IMR-90 (cell line): ENCODE measurements at regions not wholly inside any gene's neighbourhood (a gene's known extent, or its start where the extent isn't known, plus 50 kb on each side); places are given as distances from the start of the nearest gene placed in this dataset.

Source experiments
- CHD1 ChIP-seq: IDR thresholded peaks from 2 replicates; pipeline ENCODE4 v1.6.1; 2012; ENCODE audit warnings: low read depth, low read length, improper control_type of control experiment
- FOS ChIP-seq: fragments of 150-350 bp; IDR thresholded peaks from 2 replicates; pipeline ENCODE4 v1.6.1; 2016; ENCODE audit warnings: low read depth, low read length
- MAZ ChIP-seq: IDR thresholded peaks from 2 replicates; pipeline ENCODE4 v1.6.1; 2012; ENCODE audit warnings: low read depth, mild to moderate bottlenecking, low read length, improper control_type of control experiment, moderate library complexity, borderline replicate concordance
- MXI1 ChIP-seq: IDR thresholded peaks from 2 replicates; pipeline ENCODE4 v1.6.1; 2012; ENCODE audit warnings: low read depth, mild to moderate bottlenecking, low read length, moderate library complexity, borderline replicate concordance
- NFE2L2 ChIP-seq: fragments of 150-350 bp; IDR thresholded peaks from 2 replicates; pipeline ENCODE4 v1.6.1; 2016; ENCODE audit warnings: low read depth, mild to moderate bottlenecking, low read length
- POLR2A ChIP-seq: IDR thresholded peaks from 2 replicates; pipeline ENCODE4 v1.6.1; 2012; ENCODE audit warnings: mild to moderate bottlenecking, low read depth, low read length
- RAD21 ChIP-seq: IDR thresholded peaks from 2 replicates; pipeline ENCODE4 v1.6.1; 2012; ENCODE audit warnings: low read length, improper control_type of control experiment
- RFX5 ChIP-seq: IDR thresholded peaks from 2 replicates; pipeline ENCODE4 v1.8.0; 2012; ENCODE audit warnings: low read depth, mild to moderate bottlenecking, low read length, moderate library complexity
- SMC3 ChIP-seq: fragments of 150-350 bp; IDR thresholded peaks from 2 replicates; pipeline ENCODE4 v1.6.1; 2016; ENCODE audit warnings: low read depth, mild to moderate bottlenecking, antibody characterized with exemption, low read length, moderate library complexity
- TF ChIP-seq, protein P1 (sequence below): conservative IDR thresholded peaks from 2 replicates; pipeline ENCODE4 v1.5.1; 2012; ENCODE audit warnings: mild to moderate bottlenecking, low read depth, low read length, improper control_type of control experiment
- TF ChIP-seq, protein P2 (sequence below): fragments of 150-350 bp; IDR thresholded peaks from 2 replicates; pipeline ENCODE4 v1.6.1; 2017; ENCODE audit warnings: mild to moderate bottlenecking, antibody characterized with exemption, low read length, low read depth

DNA sequence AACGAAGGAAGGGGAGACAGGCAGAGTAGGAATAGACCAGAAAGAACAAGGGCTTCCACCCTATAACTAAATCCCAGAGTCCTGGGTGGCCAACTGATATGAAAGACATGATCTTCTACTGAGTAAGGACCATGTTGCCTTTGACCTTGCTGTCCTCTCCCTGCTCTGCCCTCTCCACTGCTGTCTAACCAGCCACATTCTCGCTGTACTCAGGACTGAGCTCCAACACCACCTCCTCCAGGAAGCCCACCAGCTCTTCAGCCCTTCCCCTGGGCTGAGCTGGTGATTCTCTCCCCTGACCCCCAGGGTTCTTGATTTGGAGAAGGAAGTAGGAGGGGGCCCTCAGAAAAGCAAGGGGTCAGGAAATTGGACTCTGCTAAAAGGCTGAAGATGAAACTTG is 159.2 kb downstream of the DICER1 start:
- TF ChIP-seq NFE2L2 (no peak), RFX5 (no peak), CHD1 (no peak), RAD21 (no peak), SMC3 (no peak), MXI1 (no peak), POLR2A (no peak), MAZ (no peak), FOS (no peak)
- TF ChIP-seq, protein P1, sequence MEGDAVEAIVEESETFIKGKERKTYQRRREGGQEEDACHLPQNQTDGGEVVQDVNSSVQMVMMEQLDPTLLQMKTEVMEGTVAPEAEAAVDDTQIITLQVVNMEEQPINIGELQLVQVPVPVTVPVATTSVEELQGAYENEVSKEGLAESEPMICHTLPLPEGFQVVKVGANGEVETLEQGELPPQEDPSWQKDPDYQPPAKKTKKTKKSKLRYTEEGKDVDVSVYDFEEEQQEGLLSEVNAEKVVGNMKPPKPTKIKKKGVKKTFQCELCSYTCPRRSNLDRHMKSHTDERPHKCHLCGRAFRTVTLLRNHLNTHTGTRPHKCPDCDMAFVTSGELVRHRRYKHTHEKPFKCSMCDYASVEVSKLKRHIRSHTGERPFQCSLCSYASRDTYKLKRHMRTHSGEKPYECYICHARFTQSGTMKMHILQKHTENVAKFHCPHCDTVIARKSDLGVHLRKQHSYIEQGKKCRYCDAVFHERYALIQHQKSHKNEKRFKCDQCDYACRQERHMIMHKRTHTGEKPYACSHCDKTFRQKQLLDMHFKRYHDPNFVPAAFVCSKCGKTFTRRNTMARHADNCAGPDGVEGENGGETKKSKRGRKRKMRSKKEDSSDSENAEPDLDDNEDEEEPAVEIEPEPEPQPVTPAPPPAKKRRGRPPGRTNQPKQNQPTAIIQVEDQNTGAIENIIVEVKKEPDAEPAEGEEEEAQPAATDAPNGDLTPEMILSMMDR: no peak
- TF ChIP-seq, protein P2, sequence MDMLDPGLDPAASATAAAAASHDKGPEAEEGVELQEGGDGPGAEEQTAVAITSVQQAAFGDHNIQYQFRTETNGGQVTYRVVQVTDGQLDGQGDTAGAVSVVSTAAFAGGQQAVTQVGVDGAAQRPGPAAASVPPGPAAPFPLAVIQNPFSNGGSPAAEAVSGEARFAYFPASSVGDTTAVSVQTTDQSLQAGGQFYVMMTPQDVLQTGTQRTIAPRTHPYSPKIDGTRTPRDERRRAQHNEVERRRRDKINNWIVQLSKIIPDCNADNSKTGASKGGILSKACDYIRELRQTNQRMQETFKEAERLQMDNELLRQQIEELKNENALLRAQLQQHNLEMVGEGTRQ: no peak
